ENCODE measurements at regions not wholly inside any gene's neighbourhood (a gene's known extent, or its start where the extent isn't known, plus 50 kb on each side); places are given as distances from the start of the nearest gene placed in this dataset.

DNA sequence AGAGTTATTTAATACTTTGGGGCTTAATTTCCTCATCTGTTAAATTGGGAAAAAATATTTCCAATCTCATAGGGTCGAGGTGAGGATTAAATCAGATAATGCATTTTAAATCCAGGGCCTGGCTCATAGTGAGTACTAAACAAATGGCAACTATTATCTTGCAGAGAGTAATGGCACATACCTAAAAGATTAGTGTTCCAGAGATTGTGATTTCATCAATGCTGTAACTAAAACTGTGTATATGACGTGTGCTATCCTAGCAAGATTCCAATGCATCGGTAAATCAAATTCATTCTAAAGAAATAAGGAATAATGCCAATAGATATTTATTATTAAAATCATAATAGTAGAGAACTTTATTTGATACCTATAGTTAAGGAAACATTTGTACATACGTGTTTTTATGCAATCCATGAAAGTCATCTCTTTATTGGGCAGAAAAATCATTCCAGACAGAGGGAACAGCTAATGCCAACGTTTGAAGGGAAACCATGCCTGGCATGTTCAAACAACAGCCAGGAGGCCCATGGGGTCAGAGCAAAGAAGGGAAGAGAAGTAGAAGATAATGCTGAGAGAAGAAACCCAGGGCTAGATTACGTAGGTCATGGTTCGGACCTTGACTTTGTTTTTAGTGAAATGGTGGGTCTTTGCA, 174.8 kb upstream of the AGR3 start:
- Mint-ChIP-seq H3K27ac (ENCODE audit: unreplicated experiment) (no peak overlapping the region), H3K27me3 (ENCODE audit: unreplicated experiment) (peaks cover 2% of the 10 kb centered on the region), H3K36me3 (ENCODE audit: low read depth, unreplicated experiment) (peaks cover 11% of the 10 kb centered on the region), H3K9me3 (ENCODE audit: unreplicated experiment) (peaks cover 4% of the 10 kb centered on the region), H3K4me1 (ENCODE audit: unreplicated experiment) (peaks cover 6% of the 10 kb centered on the region), H3K4me3 (ENCODE audit: unreplicated experiment) (no peak overlapping the region)
- TF ChIP-seq, protein P1, sequence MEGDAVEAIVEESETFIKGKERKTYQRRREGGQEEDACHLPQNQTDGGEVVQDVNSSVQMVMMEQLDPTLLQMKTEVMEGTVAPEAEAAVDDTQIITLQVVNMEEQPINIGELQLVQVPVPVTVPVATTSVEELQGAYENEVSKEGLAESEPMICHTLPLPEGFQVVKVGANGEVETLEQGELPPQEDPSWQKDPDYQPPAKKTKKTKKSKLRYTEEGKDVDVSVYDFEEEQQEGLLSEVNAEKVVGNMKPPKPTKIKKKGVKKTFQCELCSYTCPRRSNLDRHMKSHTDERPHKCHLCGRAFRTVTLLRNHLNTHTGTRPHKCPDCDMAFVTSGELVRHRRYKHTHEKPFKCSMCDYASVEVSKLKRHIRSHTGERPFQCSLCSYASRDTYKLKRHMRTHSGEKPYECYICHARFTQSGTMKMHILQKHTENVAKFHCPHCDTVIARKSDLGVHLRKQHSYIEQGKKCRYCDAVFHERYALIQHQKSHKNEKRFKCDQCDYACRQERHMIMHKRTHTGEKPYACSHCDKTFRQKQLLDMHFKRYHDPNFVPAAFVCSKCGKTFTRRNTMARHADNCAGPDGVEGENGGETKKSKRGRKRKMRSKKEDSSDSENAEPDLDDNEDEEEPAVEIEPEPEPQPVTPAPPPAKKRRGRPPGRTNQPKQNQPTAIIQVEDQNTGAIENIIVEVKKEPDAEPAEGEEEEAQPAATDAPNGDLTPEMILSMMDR (IDR thresholded peaks at IDR 0.05; ENCODE audit: unreplicated experiment) = no peak
- DNase-seq (ENCODE audit: low spot score) = no peak

DNA sequence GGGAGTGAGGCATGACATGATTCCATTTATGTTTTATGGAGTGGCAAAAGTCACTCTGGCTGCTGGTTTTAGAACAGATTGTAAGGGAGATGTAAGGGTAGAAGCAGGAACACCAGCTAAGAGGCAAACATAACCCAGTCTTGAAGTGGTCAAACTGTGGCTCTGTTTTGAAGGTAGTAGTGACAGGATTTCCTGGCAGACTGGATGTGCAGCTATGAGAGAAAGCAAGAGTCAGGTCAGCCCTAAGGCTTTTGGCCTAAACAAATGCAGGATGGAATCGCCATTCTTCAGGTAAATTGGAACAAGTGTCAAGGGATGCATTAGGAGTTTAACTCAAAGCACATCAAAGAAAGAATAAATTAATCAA, 175.3 kb upstream of the AGR3 start:
- H3K9me3 Mint-ChIP-seq (ENCODE audit: unreplicated experiment) = peaks cover 4% of the 10 kb centered on the region
- H3K4me1 Mint-ChIP-seq (ENCODE audit: unreplicated experiment) = peaks cover 6% of the 10 kb centered on the region
- H3K4me3 Mint-ChIP-seq (ENCODE audit: unreplicated experiment) = no peak overlapping the region
- no peak overlapping the region for H3K27ac Mint-ChIP-seq (ENCODE audit: unreplicated experiment)
- H3K36me3 Mint-ChIP-seq (ENCODE audit: low read depth, unreplicated experiment) = peaks cover 11% of the 10 kb centered on the region
- peaks cover 2% of the 10 kb centered on the region for H3K27me3 Mint-ChIP-seq (ENCODE audit: unreplicated experiment)
- TF ChIP-seq, protein P1 (IDR thresholded peaks at IDR 0.05; ENCODE audit: unreplicated experiment) = no peak
- no peak for DNase-seq (ENCODE audit: low spot score)

DNA sequence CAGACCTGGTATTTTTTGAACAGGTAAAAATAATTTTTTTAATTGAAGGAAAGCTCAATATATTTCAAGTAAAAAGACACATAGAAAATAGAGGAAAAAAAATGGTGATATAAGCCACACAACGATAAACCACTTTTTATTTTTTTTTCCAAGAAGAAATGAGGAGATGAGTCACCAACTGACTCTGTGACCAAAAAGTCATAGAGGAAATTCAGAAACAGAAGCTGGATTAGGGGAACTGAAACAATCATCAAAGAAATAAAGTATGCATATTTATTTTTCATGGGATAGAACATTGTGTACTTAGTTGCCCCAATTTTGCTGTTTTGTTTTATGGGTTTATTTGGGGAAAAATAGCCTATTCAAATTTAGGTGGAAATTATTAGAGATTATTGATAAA, 176.8 kb upstream of the AGR3 start:
- Mint-ChIP-seq H3K4me1 (ENCODE audit: unreplicated experiment) (peaks cover 6% of the 10 kb centered on the region), H3K9me3 (ENCODE audit: unreplicated experiment) (no peaks in the 10 kb centered on the region), H3K4me3 (ENCODE audit: unreplicated experiment) (no peak overlapping the region), H3K36me3 (ENCODE audit: low read depth, unreplicated experiment) (peaks cover 4% of the 10 kb centered on the region), H3K27ac (ENCODE audit: unreplicated experiment) (no peak overlapping the region), H3K27me3 (ENCODE audit: unreplicated experiment) (no peaks in the 10 kb centered on the region)
- no peak for DNase-seq (ENCODE audit: low spot score)
- TF ChIP-seq, protein P1 (IDR thresholded peaks at IDR 0.05; ENCODE audit: unreplicated experiment) = no peak

DNA sequence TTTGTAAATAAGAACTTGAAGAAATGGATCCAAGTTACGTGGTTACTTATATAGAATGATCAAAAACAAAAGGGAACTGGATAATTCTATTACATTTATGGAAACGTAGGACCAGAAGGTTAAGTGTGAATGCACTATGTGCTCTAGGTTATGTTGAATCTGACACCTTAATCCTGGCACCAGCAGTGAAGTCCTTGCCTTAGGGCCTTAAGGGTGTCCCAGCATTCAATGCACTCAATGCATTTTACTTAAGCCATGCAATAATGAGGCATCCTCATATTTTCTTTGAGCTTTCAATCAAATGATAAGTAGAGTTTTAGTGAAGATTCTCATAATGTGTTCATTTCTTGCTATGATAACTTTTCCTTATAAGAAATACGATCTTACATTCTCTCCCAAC, 178.3 kb upstream of the AGR3 start:
- Mint-ChIP-seq H3K27ac (ENCODE audit: unreplicated experiment) (no peak overlapping the region), H3K9me3 (ENCODE audit: unreplicated experiment) (no peaks in the 10 kb centered on the region), H3K36me3 (ENCODE audit: low read depth, unreplicated experiment) (no peaks in the 10 kb centered on the region), H3K27me3 (ENCODE audit: unreplicated experiment) (no peaks in the 10 kb centered on the region), H3K4me1 (ENCODE audit: unreplicated experiment) (peaks cover 6% of the 10 kb centered on the region), H3K4me3 (ENCODE audit: unreplicated experiment) (no peak overlapping the region)
- TF ChIP-seq, protein P1 (IDR thresholded peaks at IDR 0.05; ENCODE audit: unreplicated experiment) = no peak
- DNase-seq (ENCODE audit: low spot score) = no peak

DNA sequence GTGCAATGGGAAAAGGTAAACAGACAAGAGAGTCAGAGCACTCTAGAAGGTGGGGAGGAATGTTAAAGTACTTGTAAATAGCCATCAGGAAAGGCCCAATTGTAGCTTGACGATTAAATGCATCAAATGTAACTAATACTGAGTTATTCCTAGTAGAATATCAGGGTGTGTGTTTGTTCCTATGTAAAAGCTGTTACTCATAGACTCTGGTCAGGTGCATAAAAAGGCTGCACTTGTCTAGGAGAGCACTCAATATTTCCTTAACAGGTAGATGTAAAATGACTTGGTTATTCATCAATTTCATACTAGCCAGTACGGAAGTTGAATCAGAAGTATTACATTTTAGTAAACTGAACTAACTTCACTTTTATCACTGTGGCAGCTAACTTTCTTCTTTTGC, 179.7 kb upstream of the AGR3 start:
- no peaks in the 10 kb centered on the region for H3K27me3 Mint-ChIP-seq (ENCODE audit: unreplicated experiment)
- no peak overlapping the region for H3K27ac Mint-ChIP-seq (ENCODE audit: unreplicated experiment)
- no peaks in the 10 kb centered on the region for H3K9me3 Mint-ChIP-seq (ENCODE audit: unreplicated experiment)
- H3K36me3 Mint-ChIP-seq (ENCODE audit: low read depth, unreplicated experiment) = no peaks in the 10 kb centered on the region
- H3K4me3 Mint-ChIP-seq (ENCODE audit: unreplicated experiment) = no peak overlapping the region
- H3K4me1 Mint-ChIP-seq (ENCODE audit: unreplicated experiment) = peaks cover 6% of the 10 kb centered on the region
- TF ChIP-seq, protein P1 (IDR thresholded peaks at IDR 0.05; ENCODE audit: unreplicated experiment) = no peak
- no peak for DNase-seq (ENCODE audit: low spot score)
